ENCODE measurements at regions not wholly inside any gene's neighbourhood (a gene's known extent, or its start where the extent isn't known, plus 50 kb on each side); places are given as distances from the start of the nearest gene placed in this dataset.

GRCh38 chr16:54436346-54436745 lies 149.8 kb upstream of the IRX3 start:
- DNase-seq: no peak

GRCh38 chr16:54434859-54435258 lies 148.3 kb upstream of the IRX3 start:
- DNase-seq: no peak

GRCh38 chr16:54432897-54433229 lies 146.3 kb upstream of the IRX3 start:
- DNase-seq: no peak

GRCh38 chr16:54431997-54432896 lies 145.7 kb upstream of the IRX3 start:
- DNase-seq: no peak

GRCh38 chr16:54431041-54431996 lies 144.7 kb upstream of the IRX3 start:
- DNase-seq: no peak

- no peak for DNase-seq
Measured at GRCh38 chr16:54430491-54431030, 144.0 kb upstream of the IRX3 start.

- no peak for DNase-seq
Measured at GRCh38 chr16:54429029-54429428, 142.4 kb upstream of the IRX3 start.

GRCh38 chr16:54426553-54426849 lies 139.9 kb upstream of the IRX3 start:
- DNase-seq: no peak

- DNase-seq: no peak
Measured at GRCh38 chr16:54425681-54426552, 139.3 kb upstream of the IRX3 start.

GRCh38 chr16:54425068-54425467 lies 138.5 kb upstream of the IRX3 start:
- no peak for DNase-seq

- DNase-seq: no peak
Measured at GRCh38 chr16:54424043-54424451, 137.5 kb upstream of the IRX3 start.

- no peak for DNase-seq
Measured at GRCh38 chr16:54422569-54422978, 136.0 kb upstream of the IRX3 start.

GRCh38 chr16:54422159-54422558 lies 135.6 kb upstream of the IRX3 start:
- no peak for DNase-seq

- no peak for DNase-seq
Measured at GRCh38 chr16:54421220-54421619, 134.6 kb upstream of the IRX3 start.

- no peak for DNase-seq
Measured at GRCh38 chr16:54418903-54419302, 132.3 kb upstream of the IRX3 start.

- no peak for DNase-seq
Measured at GRCh38 chr16:54417384-54417783, 130.8 kb upstream of the IRX3 start.

GRCh38 chr16:54414671-54415070 lies 128.1 kb upstream of the IRX3 start:
- no peak for DNase-seq

- no peak for DNase-seq
Measured at GRCh38 chr16:54412777-54413455, 126.3 kb upstream of the IRX3 start.

- DNase-seq: no peak
Measured at GRCh38 chr16:54412037-54412436, 125.5 kb upstream of the IRX3 start.

- no peak for DNase-seq
Measured at GRCh38 chr16:54411544-54411943, 125.0 kb upstream of the IRX3 start.

- no peak for DNase-seq
Measured at GRCh38 chr16:54409982-54410381, 123.4 kb upstream of the IRX3 start.

GRCh38 chr16:54407596-54407995 lies 121.0 kb upstream of the IRX3 start:
- DNase-seq: no peak

Measured in RPMI8226 (cell line).